Esophagus (tissue), 2 donors: ENCODE measurements at regions not wholly inside any gene's neighbourhood (a gene's known extent, or its start where the extent isn't known, plus 50 kb on each side); places are given as distances from the start of the nearest gene placed in this dataset.

Experiments used
- H3K27ac ChIP-seq, 2 donors: one replicate each; pipeline ENCODE4 v1.5.1; 2013; ENCODE audit warnings: low read depth in 2 of 2, mild to moderate bottlenecking in 2 of 2, inconsistent platforms in 1 of 2, low read length in 1 of 2, moderate library complexity in 1 of 2
- H3K27me3 ChIP-seq, 2 donors: one replicate each; pipeline ENCODE4 v1.6.1; 2013; ENCODE audit warnings: low read length in 2 of 2, control low read depth in 1 of 2, mild to moderate bottlenecking in 1 of 2; ENCODE audit not compliant: insufficient read depth in 2 of 2, control insufficient read depth in 1 of 2
- H3K36me3 ChIP-seq, 2 donors: one replicate each; pipeline ENCODE4 v1.6.1; 2013; ENCODE audit warnings: low read length in 1 of 2; ENCODE audit not compliant: control insufficient read depth in 2 of 2, insufficient read depth in 2 of 2
- H3K4me1 ChIP-seq, 2 donors: one replicate each; pipeline ENCODE4 v1.6.1; 2013; ENCODE audit warnings: low read length in 1 of 2; ENCODE audit not compliant: control insufficient read depth in 2 of 2, insufficient read depth in 2 of 2
- H3K4me3 ChIP-seq, 2 donors: one replicate each; pipeline ENCODE4 v1.5.1; 2013; ENCODE audit warnings: low read length in 2 of 2, mild to moderate bottlenecking in 2 of 2, low read depth in 1 of 2, moderate library complexity in 1 of 2
- H3K9me3 ChIP-seq, 2 donors: one replicate each; pipeline ENCODE4 v1.6.1; 2013; ENCODE audit warnings: mild to moderate bottlenecking in 2 of 2, low read depth in 1 of 2, low read length in 1 of 2, moderate library complexity in 1 of 2; ENCODE audit not compliant: control insufficient read depth in 2 of 2, insufficient read depth in 1 of 2
- WGBS, 2 donors: extraction: QIAGEN DNeasy Blood & Tissue Kit; methylation state at CpG; one replicate each; pipeline ENCODE4 v1.1.7; 2013; 5-methylcytosine and 5-hydroxymethylcytosine counted together
- donor health status: healthy with polysubstance abuse.
- donor health status: Bipolar disorder and iron deficiency.

DNA sequence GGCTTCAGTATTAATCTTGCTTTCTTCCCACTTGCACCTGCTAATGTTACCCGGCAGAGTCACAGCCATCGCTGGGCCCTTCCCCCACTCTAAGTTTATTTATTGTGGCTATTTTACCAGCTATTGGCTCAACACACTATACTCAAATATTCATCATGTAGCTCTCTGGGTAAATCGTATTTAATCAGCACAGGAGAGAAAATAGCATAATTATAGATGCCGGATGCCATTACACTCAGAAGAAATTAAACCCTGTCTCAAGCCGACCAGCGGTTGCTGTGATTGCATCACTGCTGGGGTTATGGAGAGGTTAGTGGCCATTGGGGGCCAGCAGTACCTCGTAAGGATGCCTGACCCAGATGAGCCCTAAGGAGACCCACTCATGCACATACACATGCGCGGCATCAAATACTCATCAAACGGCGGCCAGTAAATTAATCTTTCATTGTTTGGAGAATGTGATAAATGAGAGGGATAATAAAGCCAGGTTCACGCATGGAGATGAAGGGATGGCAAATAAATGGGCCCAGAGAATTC is 269.5 kb upstream of the ZFHX3 start:
- H3K36me3 ChIP-seq = no peaks in the 10 kb centered on the region
- WGBS, 2 donors = 81 to 83% methylated on average over 12 of the region's 12 CpGs
- H3K27me3 ChIP-seq = no peaks in the 10 kb centered on the region
- H3K9me3 ChIP-seq = peaks cover 0 to 3% of the 10 kb centered on the region in 2 donors
- no peaks in the 10 kb centered on the region for H3K4me1 ChIP-seq
- no peak overlapping the region for H3K27ac ChIP-seq
- H3K4me3 ChIP-seq = no peak overlapping the region

- no peaks in the 10 kb centered on the region for H3K4me1 ChIP-seq
Observed at GRCh38 chr16:73315645-73316044, 267.7 kb upstream of the ZFHX3 start.

GRCh38 chr16:73313950-73314349 is 266.0 kb upstream of the ZFHX3 start:
- H3K36me3 ChIP-seq = no peaks in the 10 kb centered on the region
- no peak overlapping the region for H3K27ac ChIP-seq
- H3K4me1 ChIP-seq = no peaks in the 10 kb centered on the region
- H3K27me3 ChIP-seq = no peaks in the 10 kb centered on the region
- 90 to 91% methylated on average over 2 of the region's 2 CpGs for WGBS, 2 donors
- no peak overlapping the region for H3K4me3 ChIP-seq
- H3K9me3 ChIP-seq = peaks cover 0 to 3% of the 10 kb centered on the region in 2 donors

More at GRCh38 chr16:73315645-73316044, 267.7 kb upstream of the ZFHX3 start:
- H3K36me3 ChIP-seq = no peaks in the 10 kb centered on the region
- H3K27me3 ChIP-seq = no peaks in the 10 kb centered on the region
- WGBS, 2 donors = 62 to 68% methylated on average over 7 of the region's 7 CpGs
- H3K27ac ChIP-seq = no peak overlapping the region
- no peak overlapping the region for H3K4me3 ChIP-seq
- H3K9me3 ChIP-seq = peaks cover 0 to 3% of the 10 kb centered on the region in 2 donors

DNA sequence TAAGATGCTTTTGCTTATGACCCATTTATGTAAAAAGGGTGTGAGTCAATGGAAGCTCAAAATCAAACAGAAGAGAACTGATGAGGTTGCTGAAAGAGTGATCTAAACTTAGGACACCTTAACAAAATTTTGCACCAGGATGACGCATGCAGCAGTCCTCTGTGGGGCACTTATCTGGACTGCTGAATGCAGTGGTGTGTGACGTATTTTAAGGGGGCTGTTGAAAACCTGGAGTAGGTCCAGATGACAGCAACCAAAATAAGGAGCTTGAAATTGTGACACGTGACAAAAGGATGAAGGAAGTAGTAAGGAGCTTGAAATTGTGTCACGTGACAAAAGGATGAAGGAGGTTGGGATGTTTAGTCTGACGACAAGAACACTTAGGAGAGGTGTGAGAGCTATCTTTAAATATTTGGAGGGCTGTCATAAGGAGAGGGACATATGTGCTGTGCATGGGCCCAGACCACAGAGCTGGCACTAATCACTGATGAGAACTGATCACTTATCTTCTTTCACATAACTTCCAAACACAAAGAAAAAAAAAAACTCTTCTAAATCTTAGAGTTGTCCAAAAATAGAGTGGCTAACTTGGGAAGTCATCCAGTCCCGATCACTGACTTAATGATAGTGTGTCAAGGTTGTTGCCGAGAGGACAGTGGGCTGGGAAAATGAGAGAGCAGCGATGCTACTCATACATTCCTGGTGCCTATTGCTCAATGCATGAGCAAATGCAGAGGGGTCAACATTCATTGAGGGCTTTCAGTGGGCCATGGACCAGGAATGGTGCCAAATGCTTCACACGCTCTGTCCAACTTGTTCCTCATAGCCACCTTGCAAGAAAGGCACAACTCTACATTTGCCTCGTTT is 264.2 kb upstream of the ZFHX3 start:
- no peak overlapping the region for H3K27ac ChIP-seq
- no peaks in the 10 kb centered on the region for H3K27me3 ChIP-seq
- WGBS, 2 donors = 83 to 86% methylated on average over 10 of the region's 10 CpGs
- H3K4me1 ChIP-seq = no peaks in the 10 kb centered on the region
- peaks cover 0 to 3% of the 10 kb centered on the region in 2 donors for H3K9me3 ChIP-seq
- H3K4me3 ChIP-seq = no peak overlapping the region
- no peaks in the 10 kb centered on the region for H3K36me3 ChIP-seq

- Histone ChIP-seq H3K36me3 (no peaks in the 10 kb centered on the region), H3K4me1 (no peaks in the 10 kb centered on the region), H3K9me3 (peaks cover 0 to 3% of the 10 kb centered on the region in 2 donors), H3K27ac (no peak overlapping the region), H3K27me3 (no peaks in the 10 kb centered on the region), H3K4me3 (no peak overlapping the region)
Observed at GRCh38 chr16:73308771-73309170, 260.8 kb upstream of the ZFHX3 start.

DNA sequence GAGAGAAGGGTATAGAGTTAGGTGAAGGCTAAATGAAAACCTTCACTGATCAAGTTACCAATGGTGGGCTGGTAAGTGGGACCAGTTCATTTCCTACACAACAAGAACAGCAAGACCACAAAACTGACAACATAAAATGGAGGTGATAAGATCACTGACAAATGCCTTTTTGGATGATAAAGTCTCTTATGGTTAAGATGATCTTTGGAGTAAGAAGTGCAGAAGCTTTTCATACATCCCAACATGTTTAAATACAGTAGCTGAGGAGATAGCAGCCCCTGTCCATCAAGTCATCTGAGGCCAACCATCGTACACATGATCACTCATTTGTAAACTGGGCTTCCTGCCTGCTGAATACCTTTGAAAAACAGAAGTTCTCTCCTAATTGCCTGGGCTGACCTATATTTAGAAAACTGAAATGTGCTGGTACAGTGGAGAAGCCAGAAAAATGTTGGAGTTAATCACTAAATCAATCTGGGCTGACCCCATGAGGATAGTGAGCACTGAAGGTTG is 259.0 kb upstream of the ZFHX3 start:
- H3K4me1 ChIP-seq = no peaks in the 10 kb centered on the region
- WGBS, 2 donors = 25 to 35% methylated on average over 1 of the region's 1 CpG
- no peak overlapping the region for H3K4me3 ChIP-seq
- H3K27me3 ChIP-seq = no peaks in the 10 kb centered on the region
- no peaks in the 10 kb centered on the region for H3K9me3 ChIP-seq
- H3K36me3 ChIP-seq = no peaks in the 10 kb centered on the region
- no peak overlapping the region for H3K27ac ChIP-seq

DNA sequence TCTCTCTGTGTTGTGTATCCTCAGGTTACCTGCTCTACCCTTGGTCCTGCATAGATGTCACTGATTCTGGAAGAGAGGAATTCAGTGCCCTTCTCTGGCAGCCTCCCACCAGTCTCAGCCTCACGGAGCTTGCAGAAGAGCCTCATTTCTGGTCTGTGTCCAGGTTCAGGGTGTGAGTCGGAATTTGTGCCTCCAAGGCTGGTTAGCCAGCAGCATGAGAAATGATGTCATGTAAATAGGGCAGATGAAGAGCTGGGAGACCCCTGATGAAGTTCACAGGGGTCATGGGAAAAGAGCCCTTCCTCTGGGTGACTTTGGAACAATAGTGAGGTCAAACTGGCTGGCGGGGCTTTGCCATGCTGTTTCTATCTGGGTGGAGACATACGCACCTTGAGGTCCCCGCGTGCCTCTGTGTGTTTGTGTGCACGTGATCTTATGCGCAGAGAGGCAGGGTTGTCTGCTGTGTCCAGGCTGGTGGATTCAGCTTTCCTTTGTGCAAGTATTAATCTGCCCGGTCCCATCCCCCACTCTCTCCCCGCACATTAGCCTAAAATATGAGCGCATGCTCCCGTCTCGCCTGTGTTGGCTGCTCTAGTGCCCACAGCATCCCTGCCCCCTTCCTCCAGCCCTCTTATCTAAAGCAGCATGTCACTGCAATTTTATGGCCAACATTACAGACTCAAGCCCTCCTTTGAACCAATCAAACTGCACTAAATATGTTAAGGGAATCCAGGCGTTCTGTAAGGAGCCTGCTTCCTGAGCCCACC is 256.3 kb upstream of the ZFHX3 start:
- H3K4me1 ChIP-seq = no peaks in the 10 kb centered on the region
- H3K9me3 ChIP-seq = no peaks in the 10 kb centered on the region
- no peak overlapping the region for H3K27ac ChIP-seq
- no peaks in the 10 kb centered on the region for H3K27me3 ChIP-seq
- H3K36me3 ChIP-seq = no peaks in the 10 kb centered on the region
- no peak overlapping the region for H3K4me3 ChIP-seq
- WGBS, 2 donors = 56 to 60% methylated on average over 14 of the region's 14 CpGs

GRCh38 chr16:73302942-73303341 is 255.0 kb upstream of the ZFHX3 start:
- Histone ChIP-seq H3K27me3 (no peaks in the 10 kb centered on the region), H3K9me3 (no peaks in the 10 kb centered on the region), H3K4me3 (no peak overlapping the region), H3K4me1 (no peaks in the 10 kb centered on the region), H3K36me3 (no peaks in the 10 kb centered on the region), H3K27ac (no peak overlapping the region)
- 89 to 90% methylated on average over 3 of the region's 3 CpGs for WGBS, 2 donors

GRCh38 chr16:73301984-73302383 is 254.1 kb upstream of the ZFHX3 start:
- no peaks in the 10 kb centered on the region for H3K36me3 ChIP-seq
- H3K27ac ChIP-seq = no peak overlapping the region
- 87% methylated on average over 2 of the region's 2 CpGs for WGBS, 2 donors
- no peaks in the 10 kb centered on the region for H3K9me3 ChIP-seq
- H3K4me3 ChIP-seq = no peak overlapping the region
- no peaks in the 10 kb centered on the region for H3K4me1 ChIP-seq
- H3K27me3 ChIP-seq = no peaks in the 10 kb centered on the region
